Stimulated activated CD4-positive, alpha-beta T cell treated with anti-CD3 and anti-CD28 coated beads, Interleukin-2, amount 100 ng/mL, for 4 hours (primary cell): ENCODE measurements at regions not wholly inside any gene's neighbourhood (a gene's known extent, or its start where the extent isn't known, plus 50 kb on each side); places are given as distances from the start of the nearest gene placed in this dataset.

Source experiments
- DNase-seq: peaks from one replicate; pipeline ENCODE4 v3.0.0-alpha.2; 2020; ENCODE audit warnings: low read depth

- DNase-seq: no peak
These were observed 312.0 kb downstream of the SAMD5 start for GRCh38 chr6:147820520-147820919.

- no peak for DNase-seq
These were observed 312.9 kb downstream of the SAMD5 start for GRCh38 chr6:147821295-147821897.

- no peak for DNase-seq
These were observed 315.4 kb downstream of the SAMD5 start for GRCh38 chr6:147823936-147824335.

GRCh38 chr6:147825848-147826247 lies 317.4 kb downstream of the SAMD5 start:
- DNase-seq: no peak

GRCh38 chr6:147826698-147827097 lies 318.2 kb downstream of the SAMD5 start:
- DNase-seq: no peak

GRCh38 chr6:147829418-147829817 lies 320.9 kb downstream of the SAMD5 start:
- DNase-seq: no peak

GRCh38 chr6:147829835-147830234 lies 321.3 kb downstream of the SAMD5 start:
- DNase-seq: no peak

- no peak for DNase-seq
These were observed 322.9 kb downstream of the SAMD5 start for GRCh38 chr6:147831356-147831755.

GRCh38 chr6:147833607-147834006 lies 325.1 kb downstream of the SAMD5 start:
- DNase-seq: no peak

- no peak for DNase-seq
These were observed 325.7 kb downstream of the SAMD5 start for GRCh38 chr6:147834084-147834776.

GRCh38 chr6:147837540-147837939 lies 329.1 kb downstream of the SAMD5 start:
- no peak for DNase-seq

- DNase-seq: no peak
These were observed 331.5 kb downstream of the SAMD5 start for GRCh38 chr6:147839708-147840610.

GRCh38 chr6:147841547-147842148 lies 333.2 kb downstream of the SAMD5 start:
- DNase-seq: no peak

- DNase-seq: no peak
These were observed 341.2 kb downstream of the SAMD5 start for GRCh38 chr6:147849401-147850330.

GRCh38 chr6:147852772-147853171 lies 344.3 kb downstream of the SAMD5 start:
- DNase-seq: no peak

- DNase-seq: no peak
These were observed 345.1 kb downstream of the SAMD5 start for GRCh38 chr6:147853574-147853973.

- no peak for DNase-seq
These were observed 347.5 kb downstream of the SAMD5 start for GRCh38 chr6:147855803-147856482.

GRCh38 chr6:147856687-147857086 lies 348.2 kb downstream of the SAMD5 start:
- DNase-seq: no peak

GRCh38 chr6:147858421-147858820 lies 349.9 kb downstream of the SAMD5 start:
- DNase-seq: no peak

- DNase-seq: no peak
These were observed 350.6 kb downstream of the SAMD5 start for GRCh38 chr6:147859071-147859470.

GRCh38 chr6:147861696-147862095 lies 353.2 kb downstream of the SAMD5 start:
- no peak for DNase-seq
